Psoas muscle (tissue), 7 donors: ENCODE measurements at regions not wholly inside any gene's neighbourhood (a gene's known extent, or its start where the extent isn't known, plus 50 kb on each side); places are given as distances from the start of the nearest gene placed in this dataset.

Experiments
- ATAC-seq, 4 donors: fragments of 200-7000 bp; cut with Tn5 transposase; one replicate each; pipeline ENCODE4 v1.9.1; 2020; ENCODE audit warnings: moderate library complexity in 3 of 4, mild to moderate bottlenecking in 2 of 4
- DNase-seq, 2 donors: peaks; one replicate each; pipeline ENCODE4 v3.0.0-alpha.2; 2020
- H3K27ac ChIP-seq: fragments of 200-600 bp; one replicate; pipeline ENCODE4 v1.8.0; 2022
- H3K27me3 ChIP-seq, 3 donors: fragments of 200-600 bp in 1 of 3; one replicate each; pipeline versions ENCODE4 v1.6.1 to v1.8.0; 2013 to 2022; ENCODE audit warnings: low read length in 2 of 3, mild to moderate bottlenecking in 2 of 3, moderate library complexity in 1 of 3; ENCODE audit not compliant: insufficient read depth in 3 of 3
- H3K36me3 ChIP-seq, 2 donors: fragments of 200-600 bp in 1 of 2; one replicate each; pipeline versions ENCODE4 v1.6.1 to v1.8.0; 2013 to 2022; ENCODE audit warnings: low read depth in 1 of 2, mild to moderate bottlenecking in 1 of 2, moderate library complexity in 1 of 2; ENCODE audit not compliant: insufficient read depth in 1 of 2
- H3K4me1 ChIP-seq: fragments of 200-600 bp; one replicate; pipeline ENCODE4 v1.8.0; 2022
- H3K4me3 ChIP-seq: fragments of 200-600 bp; one replicate; pipeline ENCODE4 v1.8.0; 2022; ENCODE audit warnings: mild to moderate bottlenecking
- H3K9me3 ChIP-seq: fragments of 200-600 bp; one replicate; pipeline ENCODE4 v1.8.0; 2022
- WGBS, 3 donors: extraction: QIAGEN DNeasy Blood & Tissue Kit; methylation state at CpG; one replicate each; pipeline versions ENCODE4 v1.1.6 to v1.1.7; 2013; 5-methylcytosine and 5-hydroxymethylcytosine counted together
- intact Hi-C, 2 donors: fragments of 100-400 bp; cut with DNase I; formaldehyde crosslinking; loops; one replicate each; pipeline versions ENCODE4 v1.11.0 to v1.14.2; 2022
- TF ChIP-seq, protein P1 (sequence below): fragments of 200-600 bp; IDR thresholded peaks from one replicate; pipeline ENCODE4 v1.8.0; 2022; ENCODE audit warnings: antibody characterized with exemption
- donor health status: healthy with polysubstance abuse.
- donor health status: DM: no; HTN: no; CAD: no; lungs with moderate emphysema.
- donor health status: Bipolar disorder and iron deficiency.
- donor health status: healthy.
- donor health status: DM: yes; HTN: yes; CAD: no.
- donor health status: DM: no; HTN: no; CAD: no.
- donor health status: DM: yes; HTN: yes; CAD: no.

DNA sequence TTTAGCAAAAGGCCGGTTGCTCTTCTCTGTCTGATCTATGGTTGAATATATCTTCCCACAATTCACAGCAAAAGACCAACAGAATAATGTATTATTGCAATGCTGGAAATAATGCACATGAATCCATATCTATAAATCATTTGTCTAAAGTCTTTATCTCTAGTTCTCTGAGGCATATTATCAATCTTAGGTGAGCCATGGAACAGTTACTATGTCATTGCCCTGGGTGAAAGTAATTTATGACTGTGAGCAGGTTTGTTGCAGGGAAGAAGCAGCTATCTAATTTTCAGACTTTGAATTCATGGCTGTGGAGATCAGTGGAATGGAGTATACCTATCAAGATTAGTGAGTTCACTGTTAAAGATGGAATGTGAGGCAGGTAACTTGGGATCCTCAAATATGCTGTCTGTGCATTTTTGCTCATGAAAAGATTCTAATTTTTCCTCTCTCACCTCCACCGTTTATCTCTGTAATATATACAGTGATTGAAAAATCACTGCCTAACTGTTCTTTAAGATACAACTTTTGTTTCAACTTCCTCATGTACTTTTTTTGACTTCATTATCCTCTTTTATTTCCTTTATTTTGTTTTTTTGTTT lies 256.8 kb upstream of the ARSJ start:
- 88 to 91% (median 90%) methylated on average over 2 of the region's 2 CpGs for WGBS, 3 donors
- Histone ChIP-seq H3K27ac (no peak overlapping the region), H3K36me3 (no peaks in the 10 kb centered on the region), H3K9me3 (no peaks in the 10 kb centered on the region), H3K4me1 (no peaks in the 10 kb centered on the region), H3K4me3 (no peak overlapping the region), H3K27me3 (peaks cover 0 to 2% (median 0%) of the 10 kb centered on the region in 3 donors)
- TF ChIP-seq, protein P1, sequence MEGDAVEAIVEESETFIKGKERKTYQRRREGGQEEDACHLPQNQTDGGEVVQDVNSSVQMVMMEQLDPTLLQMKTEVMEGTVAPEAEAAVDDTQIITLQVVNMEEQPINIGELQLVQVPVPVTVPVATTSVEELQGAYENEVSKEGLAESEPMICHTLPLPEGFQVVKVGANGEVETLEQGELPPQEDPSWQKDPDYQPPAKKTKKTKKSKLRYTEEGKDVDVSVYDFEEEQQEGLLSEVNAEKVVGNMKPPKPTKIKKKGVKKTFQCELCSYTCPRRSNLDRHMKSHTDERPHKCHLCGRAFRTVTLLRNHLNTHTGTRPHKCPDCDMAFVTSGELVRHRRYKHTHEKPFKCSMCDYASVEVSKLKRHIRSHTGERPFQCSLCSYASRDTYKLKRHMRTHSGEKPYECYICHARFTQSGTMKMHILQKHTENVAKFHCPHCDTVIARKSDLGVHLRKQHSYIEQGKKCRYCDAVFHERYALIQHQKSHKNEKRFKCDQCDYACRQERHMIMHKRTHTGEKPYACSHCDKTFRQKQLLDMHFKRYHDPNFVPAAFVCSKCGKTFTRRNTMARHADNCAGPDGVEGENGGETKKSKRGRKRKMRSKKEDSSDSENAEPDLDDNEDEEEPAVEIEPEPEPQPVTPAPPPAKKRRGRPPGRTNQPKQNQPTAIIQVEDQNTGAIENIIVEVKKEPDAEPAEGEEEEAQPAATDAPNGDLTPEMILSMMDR = no peak
- ATAC-seq = no peak
- intact Hi-C loops = no loop called here
- DNase-seq = no peak

- H3K4me3 ChIP-seq = no peak overlapping the region
- H3K27me3 ChIP-seq = peaks cover 0 to 2% (median 0%) of the 10 kb centered on the region in 3 donors
- DNase-seq (no peak), ATAC-seq (no peak)
- TF ChIP-seq, protein P1 = no peak
- no peak overlapping the region for H3K27ac ChIP-seq
- H3K36me3 ChIP-seq = no peaks in the 10 kb centered on the region
- intact Hi-C loops = no loop called here
- no peaks in the 10 kb centered on the region for H3K9me3 ChIP-seq
- no peaks in the 10 kb centered on the region for H3K4me1 ChIP-seq
Measured at GRCh38 chr4:114237997-114238396, 258.6 kb upstream of the ARSJ start.

GRCh38 chr4:114249561-114249960 lies 270.1 kb upstream of the ARSJ start:
- Histone ChIP-seq H3K27me3 (peaks cover 0 to 1% (median 0%) of the 10 kb centered on the region in 3 donors), H3K9me3 (peaks cover 15% of the 10 kb centered on the region), H3K4me3 (no peak overlapping the region), H3K36me3 (no peaks in the 10 kb centered on the region), H3K27ac (no peak overlapping the region), H3K4me1 (no peaks in the 10 kb centered on the region)
- DNase-seq (no peak), ATAC-seq (no peak)
- intact Hi-C loops = no loop called here
- TF ChIP-seq, protein P1 = no peak
- 61 to 77% (median 67%) methylated on average over 1 of the region's 1 CpG for WGBS, 3 donors

- DNase-seq (no peak), ATAC-seq (no peak)
- no peaks in the 10 kb centered on the region for H3K4me1 ChIP-seq
- peaks cover 0 to 1% (median 0%) of the 10 kb centered on the region in 3 donors for H3K27me3 ChIP-seq
- no peaks in the 10 kb centered on the region for H3K36me3 ChIP-seq
- TF ChIP-seq, protein P1 = no peak
- intact Hi-C loops = no loop called here
- H3K9me3 ChIP-seq = peaks cover 15% of the 10 kb centered on the region
- H3K4me3 ChIP-seq = no peak overlapping the region
- no peak overlapping the region for H3K27ac ChIP-seq
Measured at GRCh38 chr4:114249976-114250375, 270.5 kb upstream of the ARSJ start.

DNA sequence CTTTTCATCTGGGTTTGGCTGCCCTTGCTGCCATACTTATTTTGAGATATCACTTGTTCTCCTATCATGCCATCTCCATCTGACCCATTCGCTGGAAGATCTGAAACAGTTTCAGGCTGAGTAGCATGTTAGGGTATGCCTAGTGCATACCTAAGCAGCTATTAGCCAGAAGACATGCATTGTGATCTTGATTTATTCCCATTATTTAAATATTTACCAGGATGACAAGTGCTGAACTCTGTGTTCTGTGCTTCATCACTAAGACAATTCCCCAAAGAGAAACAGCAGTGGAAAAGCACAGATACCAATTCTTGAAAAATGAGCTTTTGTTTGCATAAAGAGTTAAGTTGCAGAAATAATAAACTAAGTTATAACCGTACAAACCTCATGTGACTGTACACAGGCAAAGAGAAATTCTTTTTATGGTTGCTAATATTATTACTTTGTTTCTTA lies 271.0 kb upstream of the ARSJ start:
- peaks cover 0 to 1% (median 0%) of the 10 kb centered on the region in 3 donors for H3K27me3 ChIP-seq
- WGBS, 3 donors = 57 to 66% (median 61%) methylated on average over 2 of the region's 2 CpGs
- no peak for ATAC-seq
- no peak overlapping the region for H3K27ac ChIP-seq
- TF ChIP-seq, protein P1 = no peak
- intact Hi-C loops = no loop called here
- DNase-seq = no peak
- no peaks in the 10 kb centered on the region for H3K4me1 ChIP-seq
- peaks cover 15% of the 10 kb centered on the region for H3K9me3 ChIP-seq
- H3K4me3 ChIP-seq = no peak overlapping the region
- no peaks in the 10 kb centered on the region for H3K36me3 ChIP-seq
